GM23338 (cell line): ENCODE measurements at regions not wholly inside any gene's neighbourhood (a gene's known extent, or its start where the extent isn't known, plus 50 kb on each side); places are given as distances from the start of the nearest gene placed in this dataset.

Experiments used
- ATAC-seq: fragments of 200-7000 bp; cut with Tn5 transposase; 3 replicates; pipeline ENCODE4 v1.9.1; 2020
- DNase-seq: peaks from one replicate; pipeline ENCODE4 v3.0.0-alpha.2; 2015; ENCODE audit warnings: low spot score
- H2AFZ ChIP-seq: fragments of 200-600 bp; sonication (generic); 2 replicates; pipeline ENCODE4 v1.8.0; 2016; ENCODE audit warnings: antibody characterized with exemption, mild to moderate bottlenecking, moderate library complexity
- H3F3A ChIP-seq: fragments of 200-600 bp; sonication (generic); replicated peaks from 2 replicates; pipeline ENCODE4 v1.8.0; 2017; ENCODE audit warnings: antibody characterized with exemption, mixed run types, low read depth
- H3K27ac ChIP-seq: fragments of 200-600 bp; sonication (generic); 2 replicates; pipeline ENCODE4 v1.6.1; 2016; ENCODE audit warnings: low read depth
- H3K27me3 ChIP-seq: fragments of 200-600 bp; sonication (generic); 2 replicates; pipeline ENCODE4 v1.8.0; 2016; ENCODE audit warnings: mild to moderate bottlenecking, mixed run types, moderate library complexity; ENCODE audit not compliant: insufficient read depth
- H3K36me3 ChIP-seq: fragments of 200-600 bp; sonication (generic); 2 replicates; pipeline ENCODE4 v1.8.0; 2016; ENCODE audit warnings: mild to moderate bottlenecking; ENCODE audit not compliant: insufficient read depth
- H3K4me1 ChIP-seq: fragments of 200-600 bp; sonication (generic); 2 replicates; pipeline ENCODE4 v1.8.0; 2016; ENCODE audit warnings: mild to moderate bottlenecking, moderate library complexity; ENCODE audit not compliant: insufficient read depth
- H3K4me2 ChIP-seq: fragments of 200-600 bp; sonication (generic); 2 replicates; pipeline ENCODE4 v1.7.1; 2017; ENCODE audit warnings: mixed run types
- H3K4me3 ChIP-seq: fragments of 200-600 bp; sonication (generic); 2 replicates; pipeline ENCODE4 v1.6.1; 2016; ENCODE audit warnings: mixed run types
- H3K79me2 ChIP-seq: fragments of 200-600 bp; sonication (generic); replicated peaks from 2 replicates; pipeline ENCODE4 v1.8.0; 2017; ENCODE audit warnings: mild to moderate bottlenecking; ENCODE audit not compliant: insufficient read depth
- H3K9me2 ChIP-seq: fragments of 200-600 bp; sonication (generic); 2 replicates; pipeline ENCODE4 v1.8.0; 2017; ENCODE audit not compliant: insufficient read depth
- H4K20me1 ChIP-seq: fragments of 200-600 bp; sonication (generic); replicated peaks from 2 replicates; pipeline ENCODE4 v1.8.0; 2017; ENCODE audit warnings: mild to moderate bottlenecking; ENCODE audit not compliant: insufficient read depth
- H3K27ac Mint-ChIP-seq: 2 replicates; pipeline ENCODE4 v1.8.0; 2020; ENCODE audit warnings: inconsistent platforms, mild to moderate bottlenecking, moderate library complexity, mixed read lengths
- H3K27me3 Mint-ChIP-seq: 3 replicates; pipeline ENCODE4 v1.8.0; 2022; ENCODE audit warnings: low read depth, mild to moderate bottlenecking, moderate library complexity, mixed read lengths, inconsistent platforms; ENCODE audit not compliant: insufficient read depth, poor library complexity
- H3K36me3 Mint-ChIP-seq: 3 replicates; pipeline ENCODE4 v1.8.0; 2021; ENCODE audit warnings: low read depth, mild to moderate bottlenecking, inconsistent platforms, moderate library complexity, mixed read lengths
- H3K4me1 Mint-ChIP-seq: 3 replicates; pipeline ENCODE4 v1.8.0; 2020; ENCODE audit warnings: mild to moderate bottlenecking, inconsistent platforms, mixed read lengths
- H3K4me3 Mint-ChIP-seq: 3 replicates; pipeline ENCODE4 v1.8.0; 2021; ENCODE audit warnings: moderate library complexity, mild to moderate bottlenecking, inconsistent platforms, mixed read lengths
- H3K9me3 Mint-ChIP-seq: 3 replicates; pipeline ENCODE4 v1.8.0; 2020; ENCODE audit warnings: moderate library complexity, mild to moderate bottlenecking, inconsistent platforms, mixed read lengths
- CREB1 ChIP-seq: fragments of 250-450 bp; sonication (Bioruptor Pico); IDR thresholded peaks from 2 replicates; pipeline ENCODE4 v1.5.0; 2020; ENCODE audit warnings: low read depth, mild to moderate bottlenecking, moderate library complexity
- CTCF ChIP-seq, 2 experiments: fragments of 200-600 bp in 1 of 2; sonication (generic) in 1 of 2; conservative IDR thresholded peaks; 2 replicates each; pipeline versions ENCODE4 v1.5.1 to v1.6.1; 2016 to 2017; ENCODE audit warnings: antibody characterized with exemption in 2 of 2, low read depth in 2 of 2, mild to moderate bottlenecking in 2 of 2, moderate library complexity in 1 of 2
- EZH2phosphoT487 ChIP-seq: fragments of 200-600 bp; sonication (generic); IDR thresholded peaks from one replicate; pipeline ENCODE4 v1.8.1; 2018; ENCODE audit warnings: antibody characterized with exemption; ENCODE audit not compliant: unreplicated experiment
- NANOG ChIP-seq: IDR thresholded peaks from 2 replicates; pipeline ENCODE4 v1.6.1; 2016; ENCODE audit warnings: antibody characterized with exemption, borderline replicate concordance
- REST ChIP-seq: IDR thresholded peaks from one replicate; pipeline ENCODE4 v1.6.1; 2018; ENCODE audit warnings: antibody characterized with exemption; ENCODE audit not compliant: unreplicated experiment
- TF ChIP-seq, protein P1 (sequence below): fragments of 250-450 bp; sonication (Bioruptor Pico); IDR thresholded peaks from 2 replicates; pipeline ENCODE4 v1.5.0; 2020; ENCODE audit warnings: mild to moderate bottlenecking, moderate library complexity

DNA sequence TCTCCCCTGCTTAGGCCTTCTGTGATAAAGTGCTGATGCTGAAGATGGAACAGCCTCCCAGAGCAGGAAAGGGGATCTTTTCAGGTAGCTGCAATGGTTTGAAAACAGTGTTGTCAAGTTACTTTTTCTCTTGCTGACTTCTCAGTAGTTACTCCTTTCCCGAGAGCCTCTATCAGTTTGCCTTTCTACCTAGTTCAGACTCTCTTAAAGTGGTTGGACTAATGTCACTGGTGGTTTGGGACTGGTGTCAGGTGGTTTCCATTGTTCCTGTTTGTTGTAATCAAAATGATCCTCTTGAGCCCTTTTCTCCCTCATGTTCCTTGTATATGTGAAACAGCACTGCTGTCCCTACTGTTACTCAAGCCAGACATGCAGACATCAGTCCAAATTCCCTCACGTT lies 91.4 kb downstream of the FAM217A start (continued):
- TF ChIP-seq REST, result no peak

- no peaks in the 10 kb centered on the region; the same call in 1 of the 2 replicates for H3K79me2 ChIP-seq
- H2AFZ ChIP-seq, result no peak overlapping the region
- peak overlapping the region; percentile 68; the same call in 1 of the 2 replicates for H3K4me2 ChIP-seq
- H3K4me1 ChIP-seq, result peaks cover 30% of the 10 kb centered on the region
- Mint-ChIP-seq H3K4me3 (no peak overlapping the region; the same call in 2 of the 3 replicates), H3K27ac (peak overlapping the region; percentile 71; the same call in 1 of the 2 replicates), H3K36me3 (peaks cover 3% of the 10 kb centered on the region; the same call in 2 of the 3 replicates), H3K9me3 (no peaks in the 10 kb centered on the region; the same call in 2 of the 3 replicates), H3K4me1 (peaks cover 35% of the 10 kb centered on the region), H3K27me3 (peaks cover 4% of the 10 kb centered on the region)
- no peaks in the 10 kb centered on the region for H3K27me3 ChIP-seq
- TF ChIP-seq NANOG (no peak), CTCF (conservative IDR thresholded peaks at IDR 0.05; ENCODE audit: low read depth in 2 of 2) (peak; percentile 92 to 94), EZH2phosphoT487 (no peak), CREB1 (CRISPR knock-in tag) (peak; percentile 44; the same call in 1 of the 2 replicates), REST (no peak)
- TF ChIP-seq, protein P1, sequence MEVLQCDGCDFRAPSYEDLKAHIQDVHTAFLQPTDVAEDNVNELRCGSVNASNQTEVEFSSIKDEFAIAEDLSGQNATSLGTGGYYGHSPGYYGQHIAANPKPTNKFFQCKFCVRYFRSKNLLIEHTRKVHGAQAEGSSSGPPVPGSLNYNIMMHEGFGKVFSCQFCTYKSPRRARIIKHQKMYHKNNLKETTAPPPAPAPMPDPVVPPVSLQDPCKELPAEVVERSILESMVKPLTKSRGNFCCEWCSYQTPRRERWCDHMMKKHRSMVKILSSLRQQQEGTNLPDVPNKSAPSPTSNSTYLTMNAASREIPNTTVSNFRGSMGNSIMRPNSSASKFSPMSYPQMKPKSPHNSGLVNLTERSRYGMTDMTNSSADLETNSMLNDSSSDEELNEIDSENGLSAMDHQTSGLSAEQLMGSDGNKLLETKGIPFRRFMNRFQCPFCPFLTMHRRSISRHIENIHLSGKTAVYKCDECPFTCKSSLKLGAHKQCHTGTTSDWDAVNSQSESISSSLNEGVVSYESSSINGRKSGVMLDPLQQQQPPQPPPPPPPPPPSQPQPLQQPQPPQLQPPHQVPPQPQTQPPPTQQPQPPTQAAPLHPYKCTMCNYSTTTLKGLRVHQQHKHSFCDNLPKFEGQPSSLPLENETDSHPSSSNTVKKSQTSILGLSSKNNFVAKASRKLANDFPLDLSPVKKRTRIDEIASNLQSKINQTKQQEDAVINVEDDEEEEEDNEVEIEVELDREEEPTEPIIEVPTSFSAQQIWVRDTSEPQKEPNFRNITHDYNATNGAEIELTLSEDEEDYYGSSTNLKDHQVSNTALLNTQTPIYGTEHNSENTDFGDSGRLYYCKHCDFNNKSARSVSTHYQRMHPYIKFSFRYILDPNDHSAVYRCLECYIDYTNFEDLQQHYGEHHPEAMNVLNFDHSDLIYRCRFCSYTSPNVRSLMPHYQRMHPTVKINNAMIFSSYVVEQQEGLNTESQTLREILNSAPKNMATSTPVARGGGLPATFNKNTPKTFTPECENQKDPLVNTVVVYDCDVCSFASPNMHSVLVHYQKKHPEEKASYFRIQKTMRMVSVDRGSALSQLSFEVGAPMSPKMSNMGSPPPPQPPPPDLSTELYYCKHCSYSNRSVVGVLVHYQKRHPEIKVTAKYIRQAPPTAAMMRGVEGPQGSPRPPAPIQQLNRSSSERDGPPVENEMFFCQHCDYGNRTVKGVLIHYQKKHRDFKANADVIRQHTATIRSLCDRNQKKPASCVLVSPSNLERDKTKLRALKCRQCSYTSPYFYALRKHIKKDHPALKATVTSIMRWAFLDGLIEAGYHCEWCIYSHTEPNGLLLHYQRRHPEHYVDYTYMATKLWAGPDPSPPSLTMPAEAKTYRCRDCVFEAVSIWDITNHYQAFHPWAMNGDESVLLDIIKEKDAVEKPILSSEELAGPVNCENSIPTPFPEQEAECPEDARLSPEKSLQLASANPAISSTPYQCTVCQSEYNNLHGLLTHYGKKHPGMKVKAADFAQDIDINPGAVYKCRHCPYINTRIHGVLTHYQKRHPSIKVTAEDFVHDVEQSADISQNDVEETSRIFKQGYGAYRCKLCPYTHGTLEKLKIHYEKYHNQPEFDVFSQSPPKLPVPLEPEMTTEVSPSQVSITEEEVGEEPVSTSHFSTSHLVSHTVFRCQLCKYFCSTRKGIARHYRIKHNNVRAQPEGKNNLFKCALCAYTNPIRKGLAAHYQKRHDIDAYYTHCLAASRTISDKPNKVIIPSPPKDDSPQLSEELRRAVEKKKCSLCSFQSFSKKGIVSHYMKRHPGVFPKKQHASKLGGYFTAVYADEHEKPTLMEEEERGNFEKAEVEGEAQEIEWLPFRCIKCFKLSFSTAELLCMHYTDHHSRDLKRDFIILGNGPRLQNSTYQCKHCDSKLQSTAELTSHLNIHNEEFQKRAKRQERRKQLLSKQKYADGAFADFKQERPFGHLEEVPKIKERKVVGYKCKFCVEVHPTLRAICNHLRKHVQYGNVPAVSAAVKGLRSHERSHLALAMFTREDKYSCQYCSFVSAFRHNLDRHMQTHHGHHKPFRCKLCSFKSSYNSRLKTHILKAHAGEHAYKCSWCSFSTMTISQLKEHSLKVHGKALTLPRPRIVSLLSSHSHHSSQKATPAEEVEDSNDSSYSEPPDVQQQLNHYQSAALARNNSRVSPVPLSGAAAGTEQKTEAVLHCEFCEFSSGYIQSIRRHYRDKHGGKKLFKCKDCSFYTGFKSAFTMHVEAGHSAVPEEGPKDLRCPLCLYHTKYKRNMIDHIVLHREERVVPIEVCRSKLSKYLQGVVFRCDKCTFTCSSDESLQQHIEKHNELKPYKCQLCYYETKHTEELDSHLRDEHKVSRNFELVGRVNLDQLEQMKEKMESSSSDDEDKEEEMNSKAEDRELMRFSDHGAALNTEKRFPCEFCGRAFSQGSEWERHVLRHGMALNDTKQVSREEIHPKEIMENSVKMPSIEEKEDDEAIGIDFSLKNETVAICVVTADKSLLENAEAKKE, result no peak
- no peaks in the 10 kb centered on the region for H3K36me3 ChIP-seq
- no peaks in the 10 kb centered on the region for H4K20me1 ChIP-seq
- no peaks in the 10 kb centered on the region for H3F3A ChIP-seq
- H3K27ac ChIP-seq, result no peak overlapping the region
- no peak overlapping the region for H3K4me3 ChIP-seq
- ATAC-seq (peak; percentile 95), DNase-seq (peak; percentile 93)
- no peaks in the 10 kb centered on the region for H3K9me2 ChIP-seq
These were observed 88.0 kb downstream of the FAM217A start for GRCh38 chr6:3990692-3991491.
